ENCODE measurements at regions not wholly inside any gene's neighbourhood (a gene's known extent, or its start where the extent isn't known, plus 50 kb on each side); places are given as distances from the start of the nearest gene placed in this dataset.

DNA sequence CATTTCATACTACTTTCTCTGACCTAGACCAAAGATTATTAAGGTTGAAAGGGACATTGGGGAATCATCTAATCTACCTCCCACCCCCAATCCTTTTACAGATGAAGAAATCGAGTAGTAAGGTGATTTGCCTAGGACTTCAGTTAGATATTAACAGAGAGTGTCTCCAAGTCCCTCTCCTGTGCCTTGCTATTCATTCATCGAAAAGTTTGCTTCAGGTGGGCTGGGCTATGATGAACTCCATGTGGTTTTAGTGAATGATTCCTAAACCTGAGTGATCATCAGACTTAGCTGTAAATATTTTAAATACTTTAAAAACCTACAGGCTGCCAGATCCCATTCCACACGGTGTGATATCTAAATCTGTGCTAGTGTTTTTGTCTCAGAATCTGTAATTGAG, 259.4 kb upstream of the SORCS1 start:
- intact Hi-C loops (cut with micrococcal nuclease) = loop anchor here (10.0 kb wide), 1 partner anchor 191 kb away; no protein-coding TSS in a partner anchor
- Histone ChIP-seq H3K79me2 (ENCODE audit: low read length) (no peaks in the 10 kb centered on the region), H3K4me2 (ENCODE audit: low read length) (no peak overlapping the region), H3K9ac (ENCODE audit: low read length) (no peak overlapping the region), H4K20me1 (ENCODE audit: low read length) (no peaks in the 10 kb centered on the region), H3K4me3 (ENCODE audit: low read length) (no peak overlapping the region), H3K27ac (ENCODE audit: low read length) (no peak overlapping the region), H3K4me1 (ENCODE audit: insufficient read depth, low read length) (no peaks in the 10 kb centered on the region), H3K27me3 (ENCODE audit: low read length) (no peaks in the 10 kb centered on the region), H3K9me3 (ENCODE audit: low read length) (no peaks in the 10 kb centered on the region), H2AFZ (ENCODE audit: low read length) (0 out of 2 replicates have a peak overlapping the region, but pooled peaks have one; percentile 30), H3K36me3 (ENCODE audit: low read depth, low read length) (no peaks in the 10 kb centered on the region), H3K9me2 (replicated peaks; ENCODE audit: low read length) (no peaks in the 10 kb centered on the region), H3F3A (ENCODE audit: low read length, unreplicated experiment) (no peaks in the 10 kb centered on the region)
- BruUV-seq (replicated peaks) = no TSS peak
- TF ChIP-seq EZH2 (IDR thresholded peaks at IDR 0.05; ENCODE audit: low read length, unreplicated experiment) (no peak), EZH2phosphoT487 (IDR thresholded peaks at IDR 0.05; ENCODE audit: borderline replicate concordance, low read length) (no peak), CTCF (conservative IDR thresholded peaks at IDR 0.05; ENCODE audit: low read depth, low read length) (no peak)
- ChIA-PET CTCF (no interaction called here), POLR2A (ENCODE audit: unreplicated experiment) (no interaction called here)
- DNase-seq (no peak), ATAC-seq (no peak)

GRCh38 chr10:107422681-107423080, 258.2 kb upstream of the SORCS1 start:
- intact Hi-C loops (cut with micrococcal nuclease) = loop anchor here (10.0 kb wide), 1 partner anchor 192 kb away; no protein-coding TSS in a partner anchor
- BruUV-seq (replicated peaks) = no TSS peak
- POLR2A ChIA-PET (ENCODE audit: unreplicated experiment) = no interaction called here

More at GRCh38 chr10:107422681-107423080, 258.2 kb upstream of the SORCS1 start:
- no peak overlapping the region for H3K4me2 ChIP-seq (ENCODE audit: low read length)
- no peaks in the 10 kb centered on the region for H3K9me2 ChIP-seq (replicated peaks; ENCODE audit: low read length)
- no peak overlapping the region for H3K27ac ChIP-seq (ENCODE audit: low read length)
- no peaks in the 10 kb centered on the region for H3F3A ChIP-seq (ENCODE audit: low read length, unreplicated experiment)
- H3K27me3 ChIP-seq (ENCODE audit: low read length) = no peaks in the 10 kb centered on the region
- no peaks in the 10 kb centered on the region for H3K9me3 ChIP-seq (ENCODE audit: low read length)
- DNase-seq = no peak
- TF ChIP-seq EZH2 (IDR thresholded peaks at IDR 0.05; ENCODE audit: low read length, unreplicated experiment) (no peak), CTCF (conservative IDR thresholded peaks at IDR 0.05; ENCODE audit: low read depth, low read length) (no peak), EZH2phosphoT487 (IDR thresholded peaks at IDR 0.05; ENCODE audit: borderline replicate concordance, low read length) (no peak)
- H3K9ac ChIP-seq (ENCODE audit: low read length) = no peak overlapping the region
- H4K20me1 ChIP-seq (ENCODE audit: low read length) = no peaks in the 10 kb centered on the region
- H2AFZ ChIP-seq (ENCODE audit: low read length) = no peak overlapping the region
- H3K4me1 ChIP-seq (ENCODE audit: insufficient read depth, low read length) = no peaks in the 10 kb centered on the region
- H3K79me2 ChIP-seq (ENCODE audit: low read length) = no peaks in the 10 kb centered on the region
- CTCF ChIA-PET = no interaction called here
- no peaks in the 10 kb centered on the region for H3K36me3 ChIP-seq (ENCODE audit: low read depth, low read length)
- no peak for ATAC-seq
- H3K4me3 ChIP-seq (ENCODE audit: low read length) = no peak overlapping the region
